Neural progenitor cell (in vitro differentiated cells): ENCODE measurements at regions not wholly inside any gene's neighbourhood (a gene's known extent, or its start where the extent isn't known, plus 50 kb on each side); places are given as distances from the start of the nearest gene placed in this dataset.

Source experiments
- DNase-seq: peaks from one replicate; pipeline ENCODE4 v3.0.0-alpha.2; 2016; ENCODE audit warnings: low spot score
- H2AFZ ChIP-seq: fragments of 200-600 bp; sonication (generic); replicated peaks from 2 replicates; pipeline ENCODE4 v1.6.1; 2016; ENCODE audit warnings: antibody characterized with exemption
- H3F3A ChIP-seq: fragments of 200-600 bp; sonication (generic); 2 replicates; pipeline ENCODE4 v1.6.1; 2016; ENCODE audit warnings: antibody characterized with exemption, low read depth
- H3K27ac ChIP-seq: fragments of 200-600 bp; sonication (generic); 2 replicates; pipeline ENCODE4 v1.5.1; 2016; ENCODE audit warnings: mild to moderate bottlenecking
- H3K27me3 ChIP-seq: fragments of 200-600 bp; sonication (generic); 2 replicates; pipeline ENCODE4 v1.6.1; 2016; ENCODE audit warnings: mild to moderate bottlenecking, moderate library complexity
- H3K36me3 ChIP-seq: fragments of 200-600 bp; sonication (generic); 2 replicates; pipeline ENCODE4 v1.5.1; 2016
- H3K4me1 ChIP-seq: fragments of 200-600 bp; sonication (generic); 2 replicates; pipeline ENCODE4 v1.6.1; 2016; ENCODE audit warnings: mixed run types
- H3K4me2 ChIP-seq: fragments of 200-600 bp; sonication (generic); 2 replicates; pipeline ENCODE4 v1.6.1; 2016
- H3K4me3 ChIP-seq: fragments of 200-600 bp; sonication (generic); 2 replicates; pipeline ENCODE4 v1.5.1; 2016
- H3K79me2 ChIP-seq: fragments of 200-600 bp; sonication (generic); 2 replicates; pipeline ENCODE4 v1.6.1; 2016; ENCODE audit warnings: low read depth
- H3K9ac ChIP-seq: fragments of 200-600 bp; sonication (generic); 2 replicates; pipeline ENCODE4 v1.6.1; 2016
- H3K9me3 ChIP-seq: fragments of 200-600 bp; sonication (generic); 2 replicates; pipeline ENCODE4 v1.5.1; 2016; ENCODE audit warnings: low read depth
- H4K20me1 ChIP-seq: fragments of 200-600 bp; sonication (generic); 2 replicates; pipeline ENCODE4 v1.6.1; 2016; ENCODE audit warnings: low read depth
- H3K27ac Mint-ChIP-seq: 3 replicates; pipeline ENCODE4 v1.8.0; 2021; ENCODE audit warnings: mixed read lengths
- H3K27me3 Mint-ChIP-seq: 2 replicates; pipeline ENCODE4 v1.8.0; 2022; ENCODE audit warnings: low read depth, mild to moderate bottlenecking, inconsistent platforms, moderate library complexity, mixed read lengths; ENCODE audit not compliant: insufficient read depth
- H3K36me3 Mint-ChIP-seq: 3 replicates; pipeline ENCODE4 v1.8.0; 2021; ENCODE audit warnings: mixed read lengths
- H3K4me1 Mint-ChIP-seq: 3 replicates; pipeline ENCODE4 v1.8.0; 2021; ENCODE audit warnings: mixed read lengths
- H3K4me3 Mint-ChIP-seq: 3 replicates; pipeline ENCODE4 v1.8.0; 2021; ENCODE audit warnings: mild to moderate bottlenecking, moderate library complexity, mixed read lengths
- H3K9me3 Mint-ChIP-seq: 3 replicates; pipeline ENCODE4 v1.8.0; 2020; ENCODE audit warnings: mixed read lengths
- EZH2 ChIP-seq: fragments of 200-600 bp; sonication (generic); IDR thresholded peaks from 2 replicates; pipeline ENCODE4 v1.6.1; 2017; ENCODE audit warnings: antibody characterized with exemption, mild to moderate bottlenecking, moderate library complexity
- EZH2phosphoT487 ChIP-seq: fragments of 200-600 bp; sonication (generic); IDR thresholded peaks from 2 replicates; pipeline ENCODE4 v1.6.1; 2017; ENCODE audit warnings: antibody characterized with exemption
- TF ChIP-seq, protein P1 (sequence below): fragments of 200-600 bp; sonication (generic); IDR thresholded peaks from 2 replicates; pipeline ENCODE4 v1.5.1; 2017; ENCODE audit warnings: antibody characterized with exemption, mild to moderate bottlenecking

DNA sequence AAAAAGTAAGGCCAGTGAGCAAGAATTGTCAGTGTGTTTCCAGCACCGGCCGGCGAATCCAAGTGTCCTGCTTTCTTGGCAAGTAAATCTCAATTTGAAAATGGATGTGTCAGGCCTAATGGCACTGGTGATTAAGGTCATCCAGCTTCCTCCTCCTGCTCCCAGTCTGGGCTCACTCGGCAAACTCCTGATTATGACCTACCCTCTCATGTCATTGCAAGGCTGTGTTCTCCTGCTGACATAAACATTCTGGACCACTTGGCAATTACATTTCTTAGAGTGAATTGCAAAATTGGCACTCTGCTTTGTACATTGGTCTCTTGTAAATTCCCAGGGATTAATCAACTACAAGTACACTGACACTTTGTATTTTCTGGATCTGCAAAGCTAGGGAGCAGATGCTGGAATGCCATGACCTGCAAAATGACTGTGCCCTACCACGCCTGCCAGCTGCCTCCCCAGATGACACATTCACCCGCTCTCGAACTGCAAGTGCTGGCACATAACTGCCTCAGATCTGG, 473.8 kb downstream of the KIF20B start:
- Histone ChIP-seq H3K4me3 (no peak overlapping the region), H3K9me3 (no peaks in the 10 kb centered on the region)
- H3K27ac Mint-ChIP-seq, result no peak overlapping the region

DNA sequence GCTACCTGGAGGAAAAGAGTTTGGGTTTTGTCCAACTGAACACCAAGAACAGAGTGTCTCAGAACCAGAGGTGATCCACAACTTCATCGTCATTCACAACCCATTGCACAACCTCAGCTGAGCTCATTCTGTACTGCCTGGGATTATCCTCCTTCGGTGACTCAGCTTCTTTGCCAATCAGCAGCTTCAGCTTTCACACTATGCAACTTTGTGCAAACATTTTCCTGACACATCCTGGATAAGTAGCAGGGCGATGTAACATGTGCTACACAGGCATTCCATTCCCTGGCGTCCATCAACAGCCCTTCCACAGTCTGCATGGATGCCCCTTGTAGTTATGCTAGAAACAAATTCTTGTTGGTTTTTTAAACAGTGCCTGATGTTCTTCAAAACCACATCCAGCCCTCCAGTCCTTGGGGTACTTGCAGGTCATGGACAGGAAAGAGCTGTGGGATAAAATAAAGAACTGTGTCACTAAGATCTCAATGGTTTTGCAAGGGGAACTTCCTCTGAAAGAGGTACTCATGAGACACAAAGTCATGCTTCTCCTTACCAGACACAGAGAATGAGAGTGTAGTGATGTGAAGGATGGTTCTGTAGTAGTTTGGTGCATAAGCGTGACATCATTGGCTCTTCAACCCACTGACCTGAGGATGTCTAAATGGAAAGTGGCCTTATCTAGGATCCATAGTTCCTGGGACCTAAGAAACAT, 478.5 kb downstream of the KIF20B start:
- Mint-ChIP-seq H3K27ac (no peak overlapping the region), H3K27me3 (peaks cover 2% of the 10 kb centered on the region), H3K36me3 (no peaks in the 10 kb centered on the region), H3K4me1 (no peaks in the 10 kb centered on the region), H3K9me3 (peaks cover 3% of the 10 kb centered on the region), H3K4me3 (no peak overlapping the region)
- no peaks in the 10 kb centered on the region for H3K4me1 ChIP-seq
- TF ChIP-seq, protein P1, sequence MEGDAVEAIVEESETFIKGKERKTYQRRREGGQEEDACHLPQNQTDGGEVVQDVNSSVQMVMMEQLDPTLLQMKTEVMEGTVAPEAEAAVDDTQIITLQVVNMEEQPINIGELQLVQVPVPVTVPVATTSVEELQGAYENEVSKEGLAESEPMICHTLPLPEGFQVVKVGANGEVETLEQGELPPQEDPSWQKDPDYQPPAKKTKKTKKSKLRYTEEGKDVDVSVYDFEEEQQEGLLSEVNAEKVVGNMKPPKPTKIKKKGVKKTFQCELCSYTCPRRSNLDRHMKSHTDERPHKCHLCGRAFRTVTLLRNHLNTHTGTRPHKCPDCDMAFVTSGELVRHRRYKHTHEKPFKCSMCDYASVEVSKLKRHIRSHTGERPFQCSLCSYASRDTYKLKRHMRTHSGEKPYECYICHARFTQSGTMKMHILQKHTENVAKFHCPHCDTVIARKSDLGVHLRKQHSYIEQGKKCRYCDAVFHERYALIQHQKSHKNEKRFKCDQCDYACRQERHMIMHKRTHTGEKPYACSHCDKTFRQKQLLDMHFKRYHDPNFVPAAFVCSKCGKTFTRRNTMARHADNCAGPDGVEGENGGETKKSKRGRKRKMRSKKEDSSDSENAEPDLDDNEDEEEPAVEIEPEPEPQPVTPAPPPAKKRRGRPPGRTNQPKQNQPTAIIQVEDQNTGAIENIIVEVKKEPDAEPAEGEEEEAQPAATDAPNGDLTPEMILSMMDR, result no peak
- TF ChIP-seq EZH2phosphoT487 (no peak), EZH2 (no peak)
- H2AFZ ChIP-seq, result no peak overlapping the region
- H3K27ac ChIP-seq, result no peak overlapping the region
- no peaks in the 10 kb centered on the region for H3K9me3 ChIP-seq
- H3K27me3 ChIP-seq, result no peaks in the 10 kb centered on the region
- H3K79me2 ChIP-seq, result no peaks in the 10 kb centered on the region
- H3K9ac ChIP-seq, result no peak overlapping the region
- H3K4me2 ChIP-seq, result no peak overlapping the region
- H3K36me3 ChIP-seq, result no peaks in the 10 kb centered on the region
- no peak for DNase-seq
- no peak overlapping the region for H3K4me3 ChIP-seq
- no peaks in the 10 kb centered on the region for H4K20me1 ChIP-seq
- no peaks in the 10 kb centered on the region for H3F3A ChIP-seq

More for the DNA sequence above, 473.8 kb downstream of the KIF20B start:
- H3K4me1 ChIP-seq, result no peaks in the 10 kb centered on the region
- Mint-ChIP-seq H3K4me1 (no peaks in the 10 kb centered on the region), H3K4me3 (no peak overlapping the region), H3K27me3 (no peaks in the 10 kb centered on the region), H3K36me3 (no peaks in the 10 kb centered on the region), H3K9me3 (no peaks in the 10 kb centered on the region)
- no peak overlapping the region for H3K27ac ChIP-seq
- no peak overlapping the region for H3K9ac ChIP-seq
- H3F3A ChIP-seq, result no peaks in the 10 kb centered on the region
- H2AFZ ChIP-seq, result no peak overlapping the region
- no peaks in the 10 kb centered on the region for H3K36me3 ChIP-seq
- H3K79me2 ChIP-seq, result no peaks in the 10 kb centered on the region
- H4K20me1 ChIP-seq, result no peaks in the 10 kb centered on the region
- DNase-seq, result no peak
- no peak for TF ChIP-seq EZH2
- TF ChIP-seq EZH2phosphoT487, result no peak
- TF ChIP-seq, protein P1, result no peak
- no peaks in the 10 kb centered on the region for H3K27me3 ChIP-seq
- no peak overlapping the region for H3K4me2 ChIP-seq

DNA sequence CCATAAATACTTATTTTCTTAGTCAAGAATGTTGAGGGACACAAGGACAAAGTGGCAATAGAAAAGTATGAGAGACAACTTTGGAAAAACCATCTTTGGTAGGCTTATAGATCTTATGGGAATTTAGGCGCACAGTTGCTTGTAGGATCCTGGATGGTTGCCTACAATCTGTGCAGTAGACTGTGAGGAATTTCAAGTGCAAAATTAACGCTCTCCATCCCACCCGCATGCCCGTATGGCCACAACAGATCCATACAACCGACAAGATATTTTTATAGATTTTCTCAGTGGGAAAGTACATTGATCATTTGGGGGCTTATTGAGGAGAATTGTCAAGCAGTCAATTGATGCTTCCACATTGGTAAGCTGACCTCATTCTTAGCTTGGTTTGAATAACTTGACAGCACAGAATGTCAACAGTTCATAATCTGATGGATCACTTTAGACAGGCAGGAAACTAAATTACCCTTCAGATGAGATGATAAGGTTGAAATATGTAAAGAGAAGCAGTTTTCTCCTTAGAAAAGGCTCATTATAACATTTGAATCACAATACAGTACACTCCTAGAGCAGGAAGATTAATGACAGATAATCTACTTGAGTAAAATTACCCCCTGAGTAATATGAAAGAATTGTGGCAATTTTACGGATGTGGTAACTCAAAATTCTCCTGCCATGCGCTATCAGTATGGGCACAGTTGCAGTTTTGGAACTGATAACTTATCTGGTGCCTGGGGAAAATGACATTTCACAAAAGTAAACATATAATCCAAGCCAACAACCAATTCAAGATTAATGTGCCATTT, 479.7 kb downstream of the KIF20B start:
- H3K27ac Mint-ChIP-seq, result no peak overlapping the region
- H3K36me3 Mint-ChIP-seq, result no peaks in the 10 kb centered on the region

More for the DNA sequence above, 479.7 kb downstream of the KIF20B start:
- no peak for DNase-seq
- no peak overlapping the region for H3K4me3 ChIP-seq
- H3K4me3 Mint-ChIP-seq, result no peak overlapping the region
- H3F3A ChIP-seq, result no peaks in the 10 kb centered on the region
- no peaks in the 10 kb centered on the region for H3K9me3 ChIP-seq
- H3K27ac ChIP-seq, result no peak overlapping the region
- H3K27me3 Mint-ChIP-seq, result peaks cover 2% of the 10 kb centered on the region
- H3K9ac ChIP-seq, result no peak overlapping the region
- no peaks in the 10 kb centered on the region for H3K4me1 ChIP-seq
- H4K20me1 ChIP-seq, result no peaks in the 10 kb centered on the region
- peaks cover 3% of the 10 kb centered on the region for H3K9me3 Mint-ChIP-seq
- no peaks in the 10 kb centered on the region for H3K4me1 Mint-ChIP-seq
- TF ChIP-seq EZH2phosphoT487 (no peak), EZH2 (no peak)
- TF ChIP-seq, protein P1, result no peak
- no peak overlapping the region for H3K4me2 ChIP-seq
- no peak overlapping the region for H2AFZ ChIP-seq
- H3K79me2 ChIP-seq, result no peaks in the 10 kb centered on the region
- no peaks in the 10 kb centered on the region for H3K27me3 ChIP-seq
- no peaks in the 10 kb centered on the region for H3K36me3 ChIP-seq
